PC-9 (cell line): ENCODE measurements at regions not wholly inside any gene's neighbourhood (a gene's known extent, or its start where the extent isn't known, plus 50 kb on each side); places are given as distances from the start of the nearest gene placed in this dataset.
A peak's percentile ranks its signal among the peaks of the same experiment; 100 is the strongest.

Experiments used
- BruUV-seq: library from RNA; stranded (reverse); fragments of 400-500 nt; replicated peaks from 2 replicates; lab custom pipeline; 2021; lab: Mats Ljungman, UMichigan
- CTCF ChIA-PET: fragments of 300-600 bp; sonication (Branson Sonifier 250); formaldehyde crosslinking; loops from one replicate; lab custom pipeline; 2022; ENCODE audit warnings: antibody characterized with exemption; lab: Charles Lee
- POLR2A ChIA-PET: fragments of 300-600 bp; sonication (Branson Sonifier 250); formaldehyde crosslinking; loops from one replicate; lab custom pipeline; 2022; ENCODE audit warnings: antibody characterized with exemption; ENCODE audit not compliant: unreplicated experiment; lab: Charles Lee
- DNase-seq, 2 experiments: peaks; one replicate each; pipeline versions ENCODE4 v3.0.0 to v3.0.0-alpha.2; 2015 to 2022; ENCODE audit warnings: mixed read lengths in 1 of 2
- H2AFZ ChIP-seq: fragments of 200-600 bp; sonication (generic); 2 replicates; pipeline ENCODE4 v1.8.1; 2017; ENCODE audit warnings: antibody characterized with exemption
- H3F3A ChIP-seq: fragments of 200-600 bp; sonication (generic); 2 replicates; pipeline ENCODE4 v1.8.1; 2017; ENCODE audit warnings: antibody characterized with exemption, mild to moderate bottlenecking, low read depth; ENCODE audit not compliant: insufficient read depth
- H3K27ac ChIP-seq: fragments of 200-600 bp; sonication (generic); 2 replicates; pipeline ENCODE4 v1.6.1; 2016; ENCODE audit warnings: mixed run types
- H3K27me3 ChIP-seq: fragments of 200-600 bp; sonication (generic); 2 replicates; pipeline ENCODE4 v1.6.1; 2016; ENCODE audit warnings: low read depth, mixed run types; ENCODE audit not compliant: insufficient read depth
- H3K36me3 ChIP-seq: fragments of 200-600 bp; sonication (generic); 2 replicates; pipeline ENCODE4 v1.6.1; 2016; ENCODE audit warnings: low read depth, mixed run types
- H3K4me1 ChIP-seq: fragments of 200-600 bp; sonication (generic); replicated peaks from 2 replicates; pipeline ENCODE4 v1.6.1; 2016; ENCODE audit warnings: mixed run types; ENCODE audit not compliant: insufficient read depth
- H3K4me2 ChIP-seq: fragments of 200-600 bp; sonication (generic); 2 replicates; pipeline ENCODE4 v1.6.1; 2017; ENCODE audit warnings: mixed run types
- H3K4me3 ChIP-seq: fragments of 200-600 bp; sonication (generic); 2 replicates; pipeline ENCODE4 v1.6.1; 2016; ENCODE audit warnings: mixed run types
- H3K79me2 ChIP-seq: fragments of 200-600 bp; sonication (generic); 2 replicates; pipeline ENCODE4 v1.6.1; 2017; ENCODE audit warnings: low read depth, mixed run types
- H3K9me2 ChIP-seq: fragments of 200-600 bp; sonication (generic); 2 replicates; pipeline ENCODE4 v1.8.1; 2017; ENCODE audit warnings: mild to moderate bottlenecking; ENCODE audit not compliant: insufficient read depth
- H3K9me3 ChIP-seq: fragments of 200-600 bp; sonication (generic); 2 replicates; pipeline ENCODE4 v1.8.1; 2016; ENCODE audit warnings: low read depth; ENCODE audit not compliant: insufficient read depth
- H4K20me1 ChIP-seq: fragments of 200-600 bp; sonication (generic); 2 replicates; pipeline ENCODE4 v1.8.1; 2017; ENCODE audit not compliant: insufficient read depth
- CTCF ChIP-seq: fragments of 200-600 bp; sonication (generic); conservative IDR thresholded peaks from 2 replicates; pipeline ENCODE4 v1.6.1; 2017; ENCODE audit warnings: mixed run types, antibody characterized with exemption, mild to moderate bottlenecking, moderate library complexity
- EZH2 ChIP-seq: fragments of 200-600 bp; sonication (generic); IDR thresholded peaks from 2 replicates; pipeline ENCODE4 v1.8.0; 2017; ENCODE audit warnings: antibody characterized with exemption, low read depth
- intact Hi-C: fragments of 100-400 bp; cut with micrococcal nuclease; formaldehyde crosslinking; loops from one replicate; pipeline ENCODE4 v1.10.0; 2022; ENCODE audit not compliant: unreplicated experiment

GRCh38 chr5:31021181-31021624 lies 172.3 kb upstream of the CDH6 start:
- no peaks in the 10 kb centered on the region for H3K4me1 ChIP-seq
- no peak for TF ChIP-seq CTCF
- no peak for TF ChIP-seq EZH2
- no peaks in the 10 kb centered on the region for H3K9me2 ChIP-seq
- no peak overlapping the region for H3K4me2 ChIP-seq
- DNase-seq = peak in 1 of 2 experiments; percentile 42
- no peaks in the 10 kb centered on the region for H3K79me2 ChIP-seq
- no peaks in the 10 kb centered on the region for H4K20me1 ChIP-seq
- no peaks in the 10 kb centered on the region for H3K27me3 ChIP-seq
- ChIA-PET CTCF (no interaction called here), POLR2A (no interaction called here)
- no peak overlapping the region for H3K27ac ChIP-seq
- H3F3A ChIP-seq = no peaks in the 10 kb centered on the region
- BruUV-seq = no TSS peak
- H3K4me3 ChIP-seq = no peak overlapping the region
- no peaks in the 10 kb centered on the region for H3K36me3 ChIP-seq
- no peaks in the 10 kb centered on the region for H3K9me3 ChIP-seq
- intact Hi-C loops = no loop called here
- no peak overlapping the region for H2AFZ ChIP-seq

GRCh38 chr5:31008231-31008630 lies 185.3 kb upstream of the CDH6 start:
- H3K4me1 ChIP-seq = no peaks in the 10 kb centered on the region
- H3K79me2 ChIP-seq = no peaks in the 10 kb centered on the region
- H3K4me3 ChIP-seq = no peak overlapping the region
- intact Hi-C loops = no loop called here
- no peaks in the 10 kb centered on the region for H4K20me1 ChIP-seq
- ChIA-PET POLR2A (no interaction called here), CTCF (no interaction called here)
- no peaks in the 10 kb centered on the region for H3K9me3 ChIP-seq
- H2AFZ ChIP-seq = no peak overlapping the region
- H3K27ac ChIP-seq = no peak overlapping the region
- TF ChIP-seq CTCF (no peak), EZH2 (no peak)
- no peaks in the 10 kb centered on the region for H3K27me3 ChIP-seq
- no TSS peak for BruUV-seq
- DNase-seq = no peak
- H3F3A ChIP-seq = no peaks in the 10 kb centered on the region
- no peaks in the 10 kb centered on the region for H3K36me3 ChIP-seq
- H3K4me2 ChIP-seq = no peak overlapping the region
- no peaks in the 10 kb centered on the region for H3K9me2 ChIP-seq

- intact Hi-C loops = no loop called here
- POLR2A ChIA-PET = no interaction called here
- TF ChIP-seq CTCF (no peak), EZH2 (no peak)
- Histone ChIP-seq H4K20me1 (no peaks in the 10 kb centered on the region), H3K4me2 (no peak overlapping the region), H3K4me3 (no peak overlapping the region), H3K27ac (no peak overlapping the region), H3K79me2 (no peaks in the 10 kb centered on the region), H3K9me3 (no peaks in the 10 kb centered on the region), H3F3A (no peaks in the 10 kb centered on the region), H3K27me3 (no peaks in the 10 kb centered on the region), H3K9me2 (no peaks in the 10 kb centered on the region), H3K4me1 (no peaks in the 10 kb centered on the region), H2AFZ (no peak overlapping the region), H3K36me3 (no peaks in the 10 kb centered on the region)
- CTCF ChIA-PET = no interaction called here
- peak in 1 of 2 experiments; percentile 33 for DNase-seq
- no TSS peak for BruUV-seq
Observed at GRCh38 chr5:31007672-31008071, 185.8 kb upstream of the CDH6 start.
